HG02884 (cell line): ENCODE measurements at regions not wholly inside any gene's neighbourhood (a gene's known extent, or its start where the extent isn't known, plus 50 kb on each side); places are given as distances from the start of the nearest gene placed in this dataset.
"Not testable (repeated sequence)": the region's sequence is repeated elsewhere in the genome, so short reads cannot be mapped to it uniquely, and the experiment has no call there.

Experiments
- ATAC-seq: cut with Tn5 transposase; IDR thresholded peaks from one replicate; pipeline ENCODE4 v1.9.1; 2021; ENCODE audit warnings: mild to moderate bottlenecking, moderate library complexity; ENCODE audit not compliant: unreplicated experiment

- not testable (repeated sequence) for ATAC-seq
Observed at GRCh38 chr9:95680306-95680705, 163.5 kb upstream of the PTCH1 start.

- no peak for ATAC-seq
Observed at GRCh38 chr9:95679874-95680273, 163.1 kb upstream of the PTCH1 start.

- ATAC-seq: no peak
Observed at GRCh38 chr9:95678759-95679158, 162.0 kb upstream of the PTCH1 start.

GRCh38 chr9:95670122-95670521 lies 153.4 kb upstream of the PTCH1 start:
- ATAC-seq: no peak

GRCh38 chr9:95669253-95669652 lies 152.5 kb upstream of the PTCH1 start:
- no peak for ATAC-seq

- no peak for ATAC-seq
Observed at GRCh38 chr9:95667789-95668188, 151.0 kb upstream of the PTCH1 start.

GRCh38 chr9:95666785-95667155 lies 150.0 kb upstream of the PTCH1 start:
- no peak for ATAC-seq

GRCh38 chr9:95666096-95666784 lies 149.5 kb upstream of the PTCH1 start:
- ATAC-seq: no peak

GRCh38 chr9:95653246-95653645 lies 136.5 kb upstream of the PTCH1 start:
- no peak for ATAC-seq

GRCh38 chr9:95650720-95651119 lies 133.9 kb upstream of the PTCH1 start:
- no peak for ATAC-seq

- ATAC-seq: no peak
Observed at GRCh38 chr9:95649801-95650213, 133.0 kb upstream of the PTCH1 start.

- no peak for ATAC-seq
Observed at GRCh38 chr9:95648225-95648624, 131.5 kb upstream of the PTCH1 start.

GRCh38 chr9:95645992-95646391 lies 129.2 kb upstream of the PTCH1 start:
- ATAC-seq: no peak

GRCh38 chr9:95645579-95645978 lies 128.8 kb upstream of the PTCH1 start:
- no peak for ATAC-seq

GRCh38 chr9:95644377-95644776 lies 127.6 kb upstream of the PTCH1 start:
- no peak for ATAC-seq

- no peak for ATAC-seq
Observed at GRCh38 chr9:95643619-95644018, 126.8 kb upstream of the PTCH1 start.

GRCh38 chr9:95642189-95642588 lies 125.4 kb upstream of the PTCH1 start:
- no peak for ATAC-seq

GRCh38 chr9:95641586-95641985 lies 124.8 kb upstream of the PTCH1 start:
- no peak for ATAC-seq

GRCh38 chr9:95640336-95640735 lies 123.6 kb upstream of the PTCH1 start:
- no peak for ATAC-seq

- no peak for ATAC-seq
Observed at GRCh38 chr9:95635986-95636671, 119.4 kb upstream of the PTCH1 start.

- ATAC-seq: no peak
Observed at GRCh38 chr9:95634536-95634935, 117.8 kb upstream of the PTCH1 start.

- ATAC-seq: no peak
Observed at GRCh38 chr9:95634114-95634513, 117.3 kb upstream of the PTCH1 start.

GRCh38 chr9:95629585-95629984 lies 112.8 kb upstream of the PTCH1 start:
- no peak for ATAC-seq
